Mucosa of descending colon (tissue), 3 donors: ENCODE measurements at regions not wholly inside any gene's neighbourhood (a gene's known extent, or its start where the extent isn't known, plus 50 kb on each side); places are given as distances from the start of the nearest gene placed in this dataset.

Source experiments
- ATAC-seq: fragments of 200-7000 bp; cut with Tn5 transposase; one replicate; pipeline ENCODE4 v1.9.1; 2020; ENCODE audit warnings: mild to moderate bottlenecking, moderate library complexity
- DNase-seq, 3 donors: peaks; one replicate each; pipeline ENCODE4 v3.0.0-alpha.2; 2020
- H3K36me3 ChIP-seq: fragments of 200-600 bp; one replicate; pipeline ENCODE4 v1.8.0; 2021; ENCODE audit warnings: low read depth, mild to moderate bottlenecking
- H3K4me1 ChIP-seq: fragments of 200-600 bp; one replicate; pipeline ENCODE4 v1.8.0; 2021; ENCODE audit warnings: low read depth, mild to moderate bottlenecking
- H3K4me3 ChIP-seq: fragments of 200-600 bp; one replicate; pipeline ENCODE4 v1.8.0; 2021; ENCODE audit warnings: mild to moderate bottlenecking
- H3K9me3 ChIP-seq: fragments of 200-600 bp; one replicate; pipeline ENCODE4 v1.8.0; 2021; ENCODE audit warnings: mild to moderate bottlenecking
- intact Hi-C, 2 donors: fragments of 100-400 bp; cut with DNase I in 1 of 2; cut with micrococcal nuclease in 1 of 2; formaldehyde crosslinking; loops; one replicate each; pipeline versions ENCODE4 v1.11.0 to v1.11.1; 2022; cut with DNase I, micrococcal nuclease
- TF ChIP-seq, protein P1 (sequence below): fragments of 200-600 bp; IDR thresholded peaks from one replicate; pipeline ENCODE4 v1.8.0; 2022; ENCODE audit warnings: antibody characterized with exemption, mild to moderate bottlenecking
- donor health status: DM: no; HTN: no; CAD: no; lungs with moderate emphysema.
- donor health status: DM: no; HTN: no; CAD: no.
- donor health status: DM: no; HTN: yes; CAD: no.

DNA sequence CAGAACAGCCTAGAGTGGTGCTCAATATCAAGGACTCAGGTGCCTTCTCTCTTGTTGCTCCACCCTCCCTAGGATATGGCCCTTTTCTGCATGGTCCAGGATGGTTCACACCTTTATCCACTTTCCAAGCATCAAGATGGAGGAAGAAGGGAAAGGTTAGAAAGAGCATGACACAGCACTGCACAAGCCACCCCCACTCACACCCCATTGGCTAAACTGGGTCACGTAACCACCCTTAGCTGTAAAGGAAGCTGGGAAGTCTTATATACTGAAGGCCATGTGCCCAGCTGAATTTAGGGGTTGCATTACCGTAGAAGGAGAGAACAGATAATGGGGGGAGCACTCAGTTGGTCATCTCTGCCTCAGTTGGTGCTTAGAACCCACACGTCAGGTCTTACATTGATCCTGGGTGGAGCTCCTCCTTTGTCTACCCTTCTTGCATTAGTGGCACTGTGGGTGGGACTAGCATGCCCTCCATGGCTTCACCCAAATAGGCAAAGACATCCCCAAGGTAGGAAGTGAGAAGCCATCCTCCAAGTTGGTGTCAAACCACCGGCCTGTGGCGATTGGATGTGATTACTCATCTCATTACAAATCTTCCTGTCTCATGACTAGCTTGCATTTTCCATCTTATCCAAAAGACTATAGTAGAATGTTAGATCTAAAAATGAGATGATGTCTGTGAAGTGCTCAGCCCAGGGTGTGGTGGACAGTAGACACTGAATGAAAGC lies 248.5 kb downstream of the HAUS1 start:
- no peak for ATAC-seq
- Histone ChIP-seq H3K4me1 (no peaks in the 10 kb centered on the region), H3K4me3 (no peak overlapping the region), H3K9me3 (no peaks in the 10 kb centered on the region), H3K36me3 (no peaks in the 10 kb centered on the region)
- TF ChIP-seq, protein P1, sequence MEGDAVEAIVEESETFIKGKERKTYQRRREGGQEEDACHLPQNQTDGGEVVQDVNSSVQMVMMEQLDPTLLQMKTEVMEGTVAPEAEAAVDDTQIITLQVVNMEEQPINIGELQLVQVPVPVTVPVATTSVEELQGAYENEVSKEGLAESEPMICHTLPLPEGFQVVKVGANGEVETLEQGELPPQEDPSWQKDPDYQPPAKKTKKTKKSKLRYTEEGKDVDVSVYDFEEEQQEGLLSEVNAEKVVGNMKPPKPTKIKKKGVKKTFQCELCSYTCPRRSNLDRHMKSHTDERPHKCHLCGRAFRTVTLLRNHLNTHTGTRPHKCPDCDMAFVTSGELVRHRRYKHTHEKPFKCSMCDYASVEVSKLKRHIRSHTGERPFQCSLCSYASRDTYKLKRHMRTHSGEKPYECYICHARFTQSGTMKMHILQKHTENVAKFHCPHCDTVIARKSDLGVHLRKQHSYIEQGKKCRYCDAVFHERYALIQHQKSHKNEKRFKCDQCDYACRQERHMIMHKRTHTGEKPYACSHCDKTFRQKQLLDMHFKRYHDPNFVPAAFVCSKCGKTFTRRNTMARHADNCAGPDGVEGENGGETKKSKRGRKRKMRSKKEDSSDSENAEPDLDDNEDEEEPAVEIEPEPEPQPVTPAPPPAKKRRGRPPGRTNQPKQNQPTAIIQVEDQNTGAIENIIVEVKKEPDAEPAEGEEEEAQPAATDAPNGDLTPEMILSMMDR: no peak
- DNase-seq: no peak
- intact Hi-C loops: no loop called here

DNA sequence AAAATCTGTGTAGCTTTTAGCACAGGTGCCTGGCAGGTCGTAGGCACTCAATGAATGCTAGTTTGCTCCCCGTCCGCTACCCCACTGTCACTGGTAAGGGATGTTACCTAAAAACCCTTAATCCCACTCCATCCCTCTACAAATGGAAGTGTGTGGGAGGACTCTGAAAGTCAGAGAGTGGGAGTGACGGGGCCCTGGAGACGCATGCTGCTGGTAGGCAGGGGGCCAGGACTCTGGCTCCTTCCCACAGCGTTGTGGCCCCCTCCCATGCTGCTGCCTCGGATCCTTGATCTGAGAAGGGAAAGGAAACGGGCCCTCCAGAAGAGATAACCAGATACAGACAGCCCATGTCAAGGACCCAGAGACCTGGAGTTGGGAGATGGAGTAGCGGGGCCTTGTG lies 249.3 kb downstream of the HAUS1 start:
- DNase-seq: no peak
- intact Hi-C loops: no loop called here
- ATAC-seq: no peak
- TF ChIP-seq, protein P1: no peak
- Histone ChIP-seq H3K9me3 (no peaks in the 10 kb centered on the region), H3K36me3 (no peaks in the 10 kb centered on the region), H3K4me3 (no peak overlapping the region), H3K4me1 (no peaks in the 10 kb centered on the region)

DNA sequence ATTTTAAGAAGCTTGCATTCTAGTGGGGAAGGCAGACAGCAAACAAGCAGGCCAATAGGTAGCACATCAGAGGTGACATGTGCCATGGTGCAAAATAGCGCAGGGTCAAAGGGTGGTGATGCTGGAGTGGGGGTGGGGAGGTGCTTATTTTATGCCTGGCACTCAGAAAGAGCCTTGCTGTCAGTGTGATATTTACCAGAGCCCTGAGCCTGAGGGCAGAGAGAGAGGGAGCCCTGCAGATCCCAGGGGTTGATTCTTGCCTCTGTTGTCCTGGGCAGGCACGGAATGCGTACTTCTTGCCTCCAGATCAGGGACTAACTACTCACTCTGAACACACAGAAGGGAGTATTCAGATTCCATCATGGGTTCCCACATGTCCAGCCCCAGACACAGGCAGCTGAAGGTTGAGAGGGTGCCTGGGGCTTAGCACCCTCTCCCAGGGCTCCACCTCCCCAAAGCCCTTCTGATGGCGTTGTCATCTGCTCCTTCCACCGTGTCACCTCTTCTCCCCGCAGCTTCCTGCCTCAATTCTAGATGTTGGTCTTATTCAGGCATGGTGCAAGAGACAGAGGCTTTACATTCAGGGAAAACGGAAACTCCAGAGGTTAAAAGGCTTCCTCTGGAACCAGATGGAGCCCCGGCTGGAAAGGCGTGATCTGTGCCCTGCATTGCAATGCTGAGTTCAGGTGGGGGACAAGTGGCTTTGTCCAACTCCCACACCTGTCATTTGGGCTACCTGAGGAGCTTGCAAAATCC lies 252.3 kb downstream of the HAUS1 start:
- intact Hi-C loops: no loop called here
- ATAC-seq: no peak

DNA sequence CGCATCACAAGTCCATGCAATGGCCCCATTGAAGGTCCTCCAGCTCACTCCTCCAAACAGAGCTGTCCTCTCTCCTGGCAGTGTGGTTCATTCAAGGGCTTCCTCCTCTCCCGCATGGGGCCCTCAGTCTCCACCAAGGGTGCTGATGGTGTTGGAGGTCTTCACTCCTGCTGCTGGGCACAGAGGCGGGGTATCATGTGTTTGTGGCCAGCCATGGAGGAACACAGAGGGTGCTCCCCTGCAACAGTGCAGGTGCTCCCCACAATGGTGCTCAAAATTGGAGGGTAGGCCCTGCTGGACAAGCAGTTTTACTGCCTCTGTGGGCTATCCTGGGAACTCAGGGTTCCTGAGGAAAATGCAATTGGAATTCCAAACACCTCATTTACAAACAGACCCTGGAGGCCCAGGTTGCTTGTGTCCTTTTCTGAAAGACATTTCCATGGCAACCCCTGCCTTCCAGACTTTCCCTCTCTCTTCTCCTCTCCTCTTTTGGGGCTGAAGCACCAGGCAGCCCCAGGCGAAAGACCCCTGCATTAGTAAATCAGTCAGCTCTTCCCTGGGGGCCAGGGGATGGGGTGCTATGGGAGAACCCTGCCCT lies 256.0 kb downstream of the HAUS1 start:
- intact Hi-C loops: no loop called here
- no peak overlapping the region for H3K4me3 ChIP-seq
- DNase-seq (no peak), ATAC-seq (no peak)
- no peaks in the 10 kb centered on the region for H3K4me1 ChIP-seq
- H3K9me3 ChIP-seq: no peaks in the 10 kb centered on the region
- no peaks in the 10 kb centered on the region for H3K36me3 ChIP-seq
- TF ChIP-seq, protein P1: no peak

More for the DNA sequence above, 252.3 kb downstream of the HAUS1 start:
- TF ChIP-seq, protein P1: no peak
- Histone ChIP-seq H3K4me3 (no peak overlapping the region), H3K9me3 (no peaks in the 10 kb centered on the region), H3K4me1 (no peaks in the 10 kb centered on the region), H3K36me3 (no peaks in the 10 kb centered on the region)
- no peak for DNase-seq

DNA sequence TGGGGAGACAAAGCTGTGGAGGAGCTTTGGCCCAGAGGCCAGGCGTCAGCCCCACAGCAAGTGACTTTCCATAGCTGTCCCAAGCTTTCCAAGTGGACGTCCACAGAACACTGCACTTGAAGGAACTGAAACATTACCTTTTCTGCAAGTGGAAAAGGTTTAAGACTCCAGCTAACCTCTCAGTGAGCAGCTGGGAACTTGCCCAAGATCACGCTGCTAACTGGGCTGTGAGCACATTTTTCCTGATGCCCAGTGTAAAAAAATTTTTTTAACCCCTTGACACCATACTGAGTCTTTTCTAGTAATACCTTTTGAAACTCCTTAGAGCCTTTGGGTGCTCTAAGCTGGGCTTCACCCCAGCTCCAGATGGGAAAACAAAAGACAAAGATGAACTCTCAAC lies 256.7 kb downstream of the HAUS1 start:
- DNase-seq (no peak), ATAC-seq (no peak)
- Histone ChIP-seq H3K4me1 (no peaks in the 10 kb centered on the region), H3K4me3 (no peak overlapping the region), H3K9me3 (no peaks in the 10 kb centered on the region), H3K36me3 (no peaks in the 10 kb centered on the region)
- TF ChIP-seq, protein P1: no peak
- intact Hi-C loops: no loop called here
